Lower leg skin (tissue), 3 donors: ENCODE measurements at regions not wholly inside any gene's neighbourhood (a gene's known extent, or its start where the extent isn't known, plus 50 kb on each side); places are given as distances from the start of the nearest gene placed in this dataset.

Source experiments
- CTCF ChIP-seq, 3 donors: fragments of 450-650 bp; IDR thresholded peaks; one replicate each; pipeline ENCODE4 v1.5.1; 2016; ENCODE audit warnings: antibody characterized with exemption in 3 of 3, mild to moderate bottlenecking in 3 of 3, moderate library complexity in 2 of 3
- POLR2A ChIP-seq, 2 donors: fragments of 450-650 bp; IDR thresholded peaks; one replicate each; pipeline ENCODE4 v1.6.1; 2016 to 2017; ENCODE audit warnings: antibody characterized with exemption in 2 of 2, mild to moderate bottlenecking in 1 of 2, moderate library complexity in 1 of 2

- TF ChIP-seq CTCF (IDR thresholded peaks at IDR 0.05) (no peak), POLR2A (IDR thresholded peaks at IDR 0.05) (no peak)
Observed at GRCh38 chr10:3470191-3470590, 297.6 kb upstream of the PITRM1 start.
